GM12864 (cell line): ENCODE measurements at regions not wholly inside any gene's neighbourhood (a gene's known extent, or its start where the extent isn't known, plus 50 kb on each side); places are given as distances from the start of the nearest gene placed in this dataset.

Experiments used
- DNase-seq: peaks from one replicate; pipeline ENCODE4 v3.0.0-alpha.2; 2011; ENCODE audit warnings: low read depth
- H3K4me3 ChIP-seq: 2 replicates; pipeline ENCODE4 v1.5.1; 2011; ENCODE audit warnings: mild to moderate bottlenecking, low read depth, low read length, control low read depth
- CTCF ChIP-seq: IDR thresholded peaks from 2 replicates; pipeline ENCODE4 v1.5.1; 2011; ENCODE audit warnings: low read depth, mild to moderate bottlenecking, moderate library complexity, low read length, control low read depth, inconsistent platforms; ENCODE audit errors: missing control alignments

- no peak for TF ChIP-seq CTCF
- no peak for DNase-seq
- H3K4me3 ChIP-seq, result no peak overlapping the region
These were observed 416.6 kb downstream of the LRIG3 start for GRCh38 chr12:58503731-58504130.

GRCh38 chr12:58504143-58504938 lies 416.0 kb downstream of the LRIG3 start:
- no peak for DNase-seq
- H3K4me3 ChIP-seq, result no peak overlapping the region
- TF ChIP-seq CTCF, result no peak

- no peak for DNase-seq
These were observed 411.0 kb downstream of the LRIG3 start for GRCh38 chr12:58509116-58509885.

GRCh38 chr12:58513301-58513834 lies 406.9 kb downstream of the LRIG3 start:
- no peak for DNase-seq
- no peak for TF ChIP-seq CTCF
- no peak overlapping the region for H3K4me3 ChIP-seq

More at GRCh38 chr12:58509116-58509885, 411.0 kb downstream of the LRIG3 start:
- no peak for TF ChIP-seq CTCF
- H3K4me3 ChIP-seq, result no peak overlapping the region

GRCh38 chr12:58513852-58514251 lies 406.5 kb downstream of the LRIG3 start:
- H3K4me3 ChIP-seq, result no peak overlapping the region
- DNase-seq, result no peak
- no peak for TF ChIP-seq CTCF

GRCh38 chr12:58519839-58520238 lies 400.5 kb downstream of the LRIG3 start:
- TF ChIP-seq CTCF, result no peak
- DNase-seq, result no peak
- H3K4me3 ChIP-seq, result no peak overlapping the region
